ENCODE measurements at regions not wholly inside any gene's neighbourhood (a gene's known extent, or its start where the extent isn't known, plus 50 kb on each side); places are given as distances from the start of the nearest gene placed in this dataset.

GRCh38 chr12:114122016-114122415 is 155.9 kb upstream of the RBM19 start:
- no peaks in the 10 kb centered on the region for H3K9me3 ChIP-seq
- WGBS, 2 donors (ENCODE audit: low coverage in 1 of 2), result 40% methylated on average over 3 of the region's 3 CpGs; no CpG with 5 or more reads in 1 of the 2 donors
- DNase-seq, result no peak
- no peaks in the 10 kb centered on the region for H3K4me1 ChIP-seq
- no peak overlapping the region for H3K4me3 ChIP-seq
- no peak overlapping the region for H3K27ac ChIP-seq
- no peaks in the 10 kb centered on the region for H3K36me3 ChIP-seq
- in situ Hi-C loops (cut with MboI; ENCODE audit: low pct_ligation_motif_present in 1 of 4, low pct_unique_long_range_greater_than_20kb in 1 of 4, low sequenced_read_pairs in 3 of 4), result no loop called here
- TF ChIP-seq CTCF (IDR thresholded peaks at IDR 0.05), result no peak
- no peak for TF ChIP-seq POLR2A (IDR thresholded peaks at IDR 0.05)
- TF ChIP-seq EP300 (IDR thresholded peaks at IDR 0.05; ENCODE audit: low read depth), result no peak
- TF ChIP-seq POLR2AphosphoS5 (IDR thresholded peaks at IDR 0.05), result no peak
- H3K27me3 ChIP-seq, result no peaks in the 10 kb centered on the region
- intact Hi-C loops (cut with DNase I; ENCODE audit: low total_unique reads), result no loop called here

GRCh38 chr12:114119316-114119715 is 153.2 kb upstream of the RBM19 start:
- Histone ChIP-seq H3K4me1 (no peaks in the 10 kb centered on the region), H3K36me3 (no peaks in the 10 kb centered on the region), H3K27me3 (no peaks in the 10 kb centered on the region), H3K27ac (no peak overlapping the region), H3K4me3 (no peak overlapping the region), H3K9me3 (peaks cover 0 to 2% of the 10 kb centered on the region in 2 donors)
- WGBS, 2 donors (ENCODE audit: low coverage in 1 of 2), result 67% methylated on average over 2 of the region's 2 CpGs; no CpG with 5 or more reads in 1 of the 2 donors
- no peak for DNase-seq
- in situ Hi-C loops (cut with MboI; ENCODE audit: low pct_ligation_motif_present in 1 of 4, low pct_unique_long_range_greater_than_20kb in 1 of 4, low sequenced_read_pairs in 3 of 4), result no loop called here
- intact Hi-C loops (cut with DNase I; ENCODE audit: low total_unique reads), result no loop called here
- TF ChIP-seq POLR2A (IDR thresholded peaks at IDR 0.05), result no peak
- no peak for TF ChIP-seq CTCF (IDR thresholded peaks at IDR 0.05)

- intact Hi-C loops (cut with DNase I; ENCODE audit: low total_unique reads) (no loop called here), in situ Hi-C loops (cut with MboI; ENCODE audit: low pct_ligation_motif_present in 1 of 4, low pct_unique_long_range_greater_than_20kb in 1 of 4, low sequenced_read_pairs in 3 of 4) (no loop called here)
- DNase-seq, result no peak
- no peaks in the 10 kb centered on the region for H3K9me3 ChIP-seq
- TF ChIP-seq POLR2AphosphoS5 (IDR thresholded peaks at IDR 0.05) (no peak), CTCF (IDR thresholded peaks at IDR 0.05) (no peak), POLR2A (IDR thresholded peaks at IDR 0.05) (no peak), EP300 (IDR thresholded peaks at IDR 0.05; ENCODE audit: low read depth) (no peak)
- H3K4me3 ChIP-seq, result no peak overlapping the region
- no peak overlapping the region for H3K27ac ChIP-seq
- 77 to 83% methylated on average over 1 of the region's 1 CpG for WGBS, 2 donors (ENCODE audit: low coverage in 1 of 2)
- H3K27me3 ChIP-seq, result no peaks in the 10 kb centered on the region
- no peaks in the 10 kb centered on the region for H3K36me3 ChIP-seq
- no peaks in the 10 kb centered on the region for H3K4me1 ChIP-seq
Observed at GRCh38 chr12:114096461-114096860, 130.3 kb upstream of the RBM19 start.

- H3K36me3 ChIP-seq, result no peaks in the 10 kb centered on the region
- no peaks in the 10 kb centered on the region for H3K27me3 ChIP-seq
- 58 to 71% methylated on average over 3 of the region's 3 CpGs for WGBS, 2 donors (ENCODE audit: low coverage in 1 of 2)
- DNase-seq, result no peak
- no peak overlapping the region for H3K27ac ChIP-seq
- intact Hi-C loops (cut with DNase I; ENCODE audit: low total_unique reads) (no loop called here), in situ Hi-C loops (cut with MboI; ENCODE audit: low pct_ligation_motif_present in 1 of 4, low pct_unique_long_range_greater_than_20kb in 1 of 4, low sequenced_read_pairs in 3 of 4) (no loop called here)
- TF ChIP-seq POLR2AphosphoS5 (IDR thresholded peaks at IDR 0.05) (no peak), CTCF (IDR thresholded peaks at IDR 0.05) (no peak), POLR2A (IDR thresholded peaks at IDR 0.05) (no peak), EP300 (IDR thresholded peaks at IDR 0.05; ENCODE audit: low read depth) (no peak)
- no peaks in the 10 kb centered on the region for H3K4me1 ChIP-seq
- no peaks in the 10 kb centered on the region for H3K9me3 ChIP-seq
- no peak overlapping the region for H3K4me3 ChIP-seq
Observed at GRCh38 chr12:114093520-114093919, 127.4 kb upstream of the RBM19 start.

All from transverse colon (tissue), 4 donors.